WERI-Rb-1 (cell line): ENCODE measurements at regions not wholly inside any gene's neighbourhood (a gene's known extent, or its start where the extent isn't known, plus 50 kb on each side); places are given as distances from the start of the nearest gene placed in this dataset.

Experiments
- DNase-seq: peaks from one replicate; pipeline ENCODE4 v3.0.0-alpha.2; 2020
- H3K27ac ChIP-seq: fragments of 250-450 bp; sonication (Bioruptor Pico); 2 replicates; pipeline ENCODE4 v1.5.1; 2020; ENCODE audit warnings: mild to moderate bottlenecking, moderate library complexity
- H3K27me3 ChIP-seq: fragments of 250-450 bp; sonication (Bioruptor Pico); 2 replicates; pipeline ENCODE4 v1.5.1; 2021; ENCODE audit warnings: mild to moderate bottlenecking, low read depth, moderate library complexity; ENCODE audit not compliant: insufficient read depth, severe bottlenecking
- H3K36me3 ChIP-seq: fragments of 250-450 bp; sonication (Bioruptor Pico); 2 replicates; pipeline ENCODE4 v1.5.1; 2020; ENCODE audit warnings: mild to moderate bottlenecking, moderate library complexity
- H3K4me3 ChIP-seq: 2 replicates; pipeline ENCODE4 v1.5.1; 2011; ENCODE audit warnings: low read depth, mild to moderate bottlenecking, control low read depth, low read length
- H3K9me3 ChIP-seq: fragments of 250-450 bp; sonication (Bioruptor Pico); 2 replicates; pipeline ENCODE4 v1.5.1; 2021; ENCODE audit warnings: mild to moderate bottlenecking, moderate library complexity; ENCODE audit not compliant: severe bottlenecking
- TF ChIP-seq, protein P1 (sequence below): IDR thresholded peaks from 2 replicates; pipeline ENCODE4 v1.5.1; 2011; ENCODE audit warnings: low read depth, mild to moderate bottlenecking, control low read depth, inconsistent platforms, low read length

DNA sequence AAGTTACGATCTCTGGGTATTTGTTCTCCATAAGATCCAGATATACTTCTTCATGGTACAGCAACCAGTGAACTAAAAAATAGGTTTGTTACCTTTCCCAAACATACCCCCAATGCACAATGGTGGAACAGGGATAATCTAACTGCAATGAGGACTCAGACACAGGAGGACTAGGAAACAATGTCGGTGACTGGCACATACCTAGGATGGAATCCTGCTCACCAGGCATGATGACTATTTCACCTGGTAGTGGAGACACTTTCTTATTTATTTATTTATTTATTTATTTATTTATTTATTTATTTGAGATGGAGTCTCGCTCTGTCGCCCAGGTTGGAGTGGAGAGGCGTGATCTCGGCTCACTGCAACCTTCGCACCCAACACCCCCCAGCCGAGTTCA, 159.9 kb upstream of the CCNH start:
- no peak overlapping the region for H3K4me3 ChIP-seq
- TF ChIP-seq, protein P1, sequence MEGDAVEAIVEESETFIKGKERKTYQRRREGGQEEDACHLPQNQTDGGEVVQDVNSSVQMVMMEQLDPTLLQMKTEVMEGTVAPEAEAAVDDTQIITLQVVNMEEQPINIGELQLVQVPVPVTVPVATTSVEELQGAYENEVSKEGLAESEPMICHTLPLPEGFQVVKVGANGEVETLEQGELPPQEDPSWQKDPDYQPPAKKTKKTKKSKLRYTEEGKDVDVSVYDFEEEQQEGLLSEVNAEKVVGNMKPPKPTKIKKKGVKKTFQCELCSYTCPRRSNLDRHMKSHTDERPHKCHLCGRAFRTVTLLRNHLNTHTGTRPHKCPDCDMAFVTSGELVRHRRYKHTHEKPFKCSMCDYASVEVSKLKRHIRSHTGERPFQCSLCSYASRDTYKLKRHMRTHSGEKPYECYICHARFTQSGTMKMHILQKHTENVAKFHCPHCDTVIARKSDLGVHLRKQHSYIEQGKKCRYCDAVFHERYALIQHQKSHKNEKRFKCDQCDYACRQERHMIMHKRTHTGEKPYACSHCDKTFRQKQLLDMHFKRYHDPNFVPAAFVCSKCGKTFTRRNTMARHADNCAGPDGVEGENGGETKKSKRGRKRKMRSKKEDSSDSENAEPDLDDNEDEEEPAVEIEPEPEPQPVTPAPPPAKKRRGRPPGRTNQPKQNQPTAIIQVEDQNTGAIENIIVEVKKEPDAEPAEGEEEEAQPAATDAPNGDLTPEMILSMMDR: no peak

DNA sequence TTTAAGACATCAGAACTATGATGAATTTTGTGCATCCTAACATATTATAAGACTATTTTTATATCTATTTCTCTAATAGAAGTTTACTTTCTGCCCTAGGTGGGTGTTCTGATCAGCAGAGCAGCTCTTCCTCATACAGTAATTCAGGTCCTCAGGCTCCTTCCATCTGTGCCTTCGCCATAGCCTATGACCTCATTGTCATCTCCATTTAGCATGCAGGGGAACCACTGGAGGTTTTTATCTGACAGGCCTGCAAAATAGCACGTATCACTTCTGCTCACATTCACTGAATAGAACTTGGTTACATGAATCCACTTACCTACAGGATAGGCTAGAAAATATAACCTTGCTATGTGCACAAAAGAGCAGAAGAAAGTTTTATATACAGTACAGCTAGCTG, 159.4 kb upstream of the CCNH start:
- DNase-seq: no peak
- Histone ChIP-seq H3K27ac (no peak overlapping the region), H3K36me3 (no peaks in the 10 kb centered on the region)

More for the DNA sequence above, 159.9 kb upstream of the CCNH start:
- no peak overlapping the region for H3K27ac ChIP-seq
- no peak for DNase-seq
- no peaks in the 10 kb centered on the region for H3K36me3 ChIP-seq
- no peaks in the 10 kb centered on the region for H3K27me3 ChIP-seq
- no peaks in the 10 kb centered on the region for H3K9me3 ChIP-seq

DNA sequence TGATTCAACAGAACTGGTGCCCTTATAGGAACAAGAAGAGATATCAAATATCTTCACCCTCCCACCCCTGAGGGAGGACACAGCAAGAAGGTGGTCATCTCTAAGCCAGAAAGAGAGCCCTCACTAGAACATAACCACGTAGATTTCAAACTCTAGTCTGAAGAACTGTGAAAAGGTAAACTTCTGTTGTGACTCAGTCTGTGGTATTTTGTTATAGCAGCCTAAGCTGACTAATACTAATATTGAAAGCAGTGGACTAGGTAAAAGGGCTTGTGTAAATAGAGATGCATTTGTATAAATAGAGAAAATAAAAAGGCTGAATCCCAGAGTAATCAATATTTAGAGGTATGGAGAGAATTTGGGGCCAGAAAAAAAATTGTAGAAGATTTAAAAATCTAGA, 157.6 kb upstream of the CCNH start:
- Histone ChIP-seq H3K9me3 (no peaks in the 10 kb centered on the region), H3K4me3 (no peak overlapping the region), H3K27ac (no peak overlapping the region), H3K27me3 (no peaks in the 10 kb centered on the region), H3K36me3 (no peaks in the 10 kb centered on the region)
- TF ChIP-seq, protein P1: no peak
- DNase-seq: no peak

More for the DNA sequence above, 159.4 kb upstream of the CCNH start:
- no peak overlapping the region for H3K4me3 ChIP-seq
- H3K9me3 ChIP-seq: no peaks in the 10 kb centered on the region
- no peaks in the 10 kb centered on the region for H3K27me3 ChIP-seq
- TF ChIP-seq, protein P1: no peak

DNA sequence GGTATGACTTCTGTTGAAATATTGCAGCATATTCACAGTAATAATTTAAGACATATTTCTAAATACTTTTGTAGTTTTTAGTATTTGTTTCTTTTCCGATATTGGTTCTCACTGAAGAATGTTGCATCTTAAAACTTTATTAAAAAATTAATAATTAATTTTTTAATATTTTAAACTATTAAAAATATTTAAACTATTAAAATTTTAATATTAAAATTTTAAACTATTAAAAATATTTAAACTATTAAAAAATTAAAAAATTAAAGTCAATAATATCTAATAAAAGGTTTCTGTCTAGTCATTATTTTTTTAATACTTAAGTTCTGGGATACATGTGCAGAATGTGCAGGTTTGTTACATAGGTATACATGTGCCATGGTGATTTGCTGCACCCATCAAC, 149.3 kb upstream of the CCNH start:
- Histone ChIP-seq H3K36me3 (no peaks in the 10 kb centered on the region), H3K27me3 (no peaks in the 10 kb centered on the region), H3K9me3 (no peaks in the 10 kb centered on the region), H3K4me3 (no peak overlapping the region), H3K27ac (no peak overlapping the region)
- TF ChIP-seq, protein P1: no peak
- no peak for DNase-seq

DNA sequence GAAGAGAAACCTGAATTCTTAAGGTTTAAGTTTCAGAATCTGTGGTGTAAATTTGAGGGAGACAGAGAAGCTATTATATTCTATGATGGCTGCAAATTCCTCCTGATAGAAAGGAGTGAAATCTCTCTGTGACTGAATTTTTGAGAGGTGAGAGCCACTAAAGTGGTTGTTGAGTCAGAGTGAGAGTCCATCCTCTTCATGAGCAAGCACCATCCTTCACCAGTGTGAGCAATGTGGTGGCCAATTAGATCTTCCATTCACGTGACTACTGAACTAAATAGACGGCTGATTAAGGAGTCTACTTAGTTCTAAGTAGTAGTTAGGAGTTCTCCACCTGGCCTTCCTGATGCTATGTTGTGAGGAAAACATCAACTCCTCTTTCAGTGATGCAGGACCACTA, 147.8 kb upstream of the CCNH start:
- Histone ChIP-seq H3K27ac (no peak overlapping the region), H3K36me3 (no peaks in the 10 kb centered on the region), H3K27me3 (no peaks in the 10 kb centered on the region), H3K4me3 (no peak overlapping the region), H3K9me3 (no peaks in the 10 kb centered on the region)
- TF ChIP-seq, protein P1: no peak
- DNase-seq: no peak

DNA sequence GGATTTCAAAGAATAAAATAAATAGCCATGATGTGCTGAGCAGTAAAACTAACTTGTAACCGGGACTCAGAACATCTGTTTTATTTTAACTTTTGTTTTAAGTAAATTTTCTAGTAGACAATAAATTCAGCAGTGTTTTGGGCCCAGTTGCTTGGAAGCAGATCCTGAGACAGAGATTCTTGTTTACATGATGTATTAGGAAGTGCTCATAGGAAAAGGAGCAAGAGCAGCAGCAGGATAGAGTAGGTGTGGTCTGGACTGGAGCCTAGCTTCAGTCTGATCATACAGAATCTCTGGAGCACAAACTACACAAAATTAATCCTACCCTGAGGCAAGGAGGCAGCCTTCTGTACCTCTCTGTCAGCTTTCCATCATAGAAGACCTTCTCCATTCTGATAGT, 139.2 kb upstream of the CCNH start:
- H3K27me3 ChIP-seq: no peaks in the 10 kb centered on the region
- TF ChIP-seq, protein P1: no peak
- no peak overlapping the region for H3K4me3 ChIP-seq
- DNase-seq: no peak
- H3K36me3 ChIP-seq: no peaks in the 10 kb centered on the region
- no peak overlapping the region for H3K27ac ChIP-seq
- H3K9me3 ChIP-seq: no peaks in the 10 kb centered on the region
